ENCODE measurements at regions not wholly inside any gene's neighbourhood (a gene's known extent, or its start where the extent isn't known, plus 50 kb on each side); places are given as distances from the start of the nearest gene placed in this dataset.

DNA sequence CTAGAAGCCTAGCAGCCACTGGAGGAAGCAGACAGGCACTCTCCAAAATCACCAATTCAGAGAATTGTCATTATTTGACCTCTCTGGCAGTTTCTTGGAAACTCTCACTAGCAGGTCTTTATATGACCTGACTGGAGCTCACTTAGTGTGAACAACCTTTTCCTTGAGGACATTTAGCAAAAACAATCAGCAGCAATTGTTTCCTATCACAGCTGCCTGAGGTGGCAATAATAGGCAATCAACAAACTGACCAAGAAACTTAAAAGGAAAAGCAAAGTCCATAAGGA, 162.4 kb upstream of the STT3B start:
- Histone ChIP-seq H3K27ac (ENCODE audit: insufficient read depth, low read depth, low read length) (no peak overlapping the region), H4K20me1 (replicated peaks; ENCODE audit: control insufficient read depth, extremely low read depth, insufficient read depth, low read length) (no peaks in the 10 kb centered on the region), H3K27me3 (ENCODE audit: control insufficient read depth in 2 of 2, insufficient read depth in 2 of 2, low read length in 2 of 2) (no peaks in the 10 kb centered on the region), H3K9me1 (replicated peaks; ENCODE audit: control insufficient read depth, extremely low read depth, insufficient read depth, low read length) (no peaks in the 10 kb centered on the region), H3K4me3 (replicated peaks in 1 of 3; ENCODE audit: insufficient read depth in 1 of 3, low read depth in 1 of 3, low read length in 3 of 3) (no peak overlapping the region), H2AFZ (ENCODE audit: low read depth, low read length) (no peak overlapping the region), H3K4me2 (ENCODE audit: insufficient read depth, low read length) (no peak overlapping the region), H3K9ac (replicated peaks; ENCODE audit: extremely low read depth, insufficient read depth, low read length) (no peak overlapping the region), H3K79me2 (ENCODE audit: control insufficient read depth, insufficient read depth, low read length) (no peaks in the 10 kb centered on the region), H3K9me3 (replicated peaks; ENCODE audit: control insufficient read depth, insufficient read depth, low read length) (no peaks in the 10 kb centered on the region), H3K4me1 (ENCODE audit: control insufficient read depth, extremely low read depth, insufficient read depth, low read length) (no peaks in the 10 kb centered on the region), H3K36me3 (ENCODE audit: control insufficient read depth in 2 of 2, extremely low read depth in 1 of 2, insufficient read depth in 2 of 2, low read length in 2 of 2) (no peaks in the 10 kb centered on the region)
- intact Hi-C loops (cut with micrococcal nuclease): no loop called here
- FAIRE-seq (no peak), DNase-seq (ENCODE audit: low read depth, low spot score) (no peak)
- POLR2A ChIA-PET: no interaction called here
- BruUV-seq (replicated peaks): no TSS peak
- TF ChIP-seq POLR2A (IDR thresholded peaks at IDR 0.05; ENCODE audit: low read depth, low read length) (no peak), FOS (IDR thresholded peaks at IDR 0.05; ENCODE audit: borderline replicate concordance, insufficient read depth, low read length) (no peak), JUN (IDR thresholded peaks at IDR 0.05; ENCODE audit: borderline replicate concordance, insufficient read depth, insufficient read length, low read depth) (no peak), GATA2 (IDR thresholded peaks at IDR 0.05; ENCODE audit: insufficient read depth, insufficient read length, low read depth, low read length) (no peak), EZH2 (IDR thresholded peaks at IDR 0.05; ENCODE audit: borderline replicate concordance, low read depth, low read length, severe bottlenecking) (no peak), POLR2AphosphoS5 (IDR thresholded peaks at IDR 0.05; ENCODE audit: insufficient read depth, low read depth, low read length) (no peak), MYC (IDR thresholded peaks at IDR 0.05; ENCODE audit: low read depth, low read length) (no peak)
- TF ChIP-seq, protein P1, sequence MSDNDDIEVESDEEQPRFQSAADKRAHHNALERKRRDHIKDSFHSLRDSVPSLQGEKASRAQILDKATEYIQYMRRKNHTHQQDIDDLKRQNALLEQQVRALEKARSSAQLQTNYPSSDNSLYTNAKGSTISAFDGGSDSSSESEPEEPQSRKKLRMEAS (IDR thresholded peaks at IDR 0.05; ENCODE audit: insufficient read depth, insufficient read length): no peak
- TF ChIP-seq, protein P2, sequence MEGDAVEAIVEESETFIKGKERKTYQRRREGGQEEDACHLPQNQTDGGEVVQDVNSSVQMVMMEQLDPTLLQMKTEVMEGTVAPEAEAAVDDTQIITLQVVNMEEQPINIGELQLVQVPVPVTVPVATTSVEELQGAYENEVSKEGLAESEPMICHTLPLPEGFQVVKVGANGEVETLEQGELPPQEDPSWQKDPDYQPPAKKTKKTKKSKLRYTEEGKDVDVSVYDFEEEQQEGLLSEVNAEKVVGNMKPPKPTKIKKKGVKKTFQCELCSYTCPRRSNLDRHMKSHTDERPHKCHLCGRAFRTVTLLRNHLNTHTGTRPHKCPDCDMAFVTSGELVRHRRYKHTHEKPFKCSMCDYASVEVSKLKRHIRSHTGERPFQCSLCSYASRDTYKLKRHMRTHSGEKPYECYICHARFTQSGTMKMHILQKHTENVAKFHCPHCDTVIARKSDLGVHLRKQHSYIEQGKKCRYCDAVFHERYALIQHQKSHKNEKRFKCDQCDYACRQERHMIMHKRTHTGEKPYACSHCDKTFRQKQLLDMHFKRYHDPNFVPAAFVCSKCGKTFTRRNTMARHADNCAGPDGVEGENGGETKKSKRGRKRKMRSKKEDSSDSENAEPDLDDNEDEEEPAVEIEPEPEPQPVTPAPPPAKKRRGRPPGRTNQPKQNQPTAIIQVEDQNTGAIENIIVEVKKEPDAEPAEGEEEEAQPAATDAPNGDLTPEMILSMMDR (IDR thresholded peaks at IDR 0.05; ENCODE audit: extremely low read depth in 1 of 2, insufficient read depth in 1 of 2, low read depth in 1 of 2, low read length in 2 of 2): no peak
- dilution Hi-C loops (cut with MboI; ENCODE audit: extremely low pct_ligation_motif_present, low sequenced_read_pairs): no loop called here
- CTCF ChIA-PET: interaction anchor here (2.1 kb wide), 1 partner anchor 10 kb away, joined by 4 read pairs; no protein-coding TSS in a partner anchor

Data from endothelial cell of umbilical vein (primary cell).